IPS-NIHi11 (cell line): ENCODE measurements at regions not wholly inside any gene's neighbourhood (a gene's known extent, or its start where the extent isn't known, plus 50 kb on each side); places are given as distances from the start of the nearest gene placed in this dataset.
"Not testable (repeated sequence)": the region's sequence is repeated elsewhere in the genome, so short reads cannot be mapped to it uniquely, and the experiment has no call there.

Source experiments
- DNase-seq: peaks from one replicate; pipeline ENCODE4 v3.0.0; 2012; ENCODE audit warnings: mixed read lengths, low spot score

GRCh38 chr3:74281705-74282104 is 332.8 kb downstream of the CNTN3 start:
- DNase-seq, result no peak

GRCh38 chr3:74273555-74274402 is 340.7 kb downstream of the CNTN3 start:
- DNase-seq, result no peak

GRCh38 chr3:74273091-74273490 is 341.4 kb downstream of the CNTN3 start:
- DNase-seq, result no peak

GRCh38 chr3:74271541-74271940 is 342.9 kb downstream of the CNTN3 start:
- no peak for DNase-seq

- DNase-seq, result no peak
Measured at GRCh38 chr3:74269689-74270088, 344.8 kb downstream of the CNTN3 start.

GRCh38 chr3:74268753-74269152 is 345.7 kb downstream of the CNTN3 start:
- no peak for DNase-seq

GRCh38 chr3:74267588-74268184 is 346.8 kb downstream of the CNTN3 start:
- DNase-seq, result peak; percentile 42

GRCh38 chr3:74267131-74267530 is 347.3 kb downstream of the CNTN3 start:
- DNase-seq, result no peak

GRCh38 chr3:74265069-74265468 is 349.4 kb downstream of the CNTN3 start:
- DNase-seq, result no peak

GRCh38 chr3:74263031-74263430 is 351.4 kb downstream of the CNTN3 start:
- no peak for DNase-seq

GRCh38 chr3:74233091-74233490 is 381.4 kb downstream of the CNTN3 start:
- no peak for DNase-seq

GRCh38 chr3:74217467-74217866 is 397.0 kb downstream of the CNTN3 start:
- DNase-seq, result no peak

- DNase-seq, result no peak
Measured at GRCh38 chr3:74214286-74214685, 400.2 kb downstream of the CNTN3 start.

- DNase-seq, result no peak
Measured at GRCh38 chr3:74210739-74211138, 403.7 kb downstream of the CNTN3 start.

GRCh38 chr3:74200952-74201351 is 413.5 kb downstream of the CNTN3 start:
- no peak for DNase-seq

GRCh38 chr3:74178664-74179063 is 435.8 kb downstream of the CNTN3 start:
- not testable (repeated sequence) for DNase-seq

GRCh38 chr3:74173090-74173489 is 441.4 kb downstream of the CNTN3 start:
- no peak for DNase-seq

- no peak for DNase-seq
Measured at GRCh38 chr3:74167926-74168325, 446.5 kb downstream of the CNTN3 start.

- DNase-seq, result no peak
Measured at GRCh38 chr3:74165211-74165610, 449.2 kb downstream of the CNTN3 start.

- DNase-seq, result no peak
Measured at GRCh38 chr3:74149466-74149865, 465.0 kb downstream of the CNTN3 start.

GRCh38 chr3:74145277-74145676 is 469.2 kb downstream of the CNTN3 start:
- no peak for DNase-seq

- peak; percentile 28 for DNase-seq
Measured at GRCh38 chr3:74139648-74140047, 474.8 kb downstream of the CNTN3 start.

- no peak for DNase-seq
Measured at GRCh38 chr3:74137790-74138189, 476.7 kb downstream of the CNTN3 start.

GRCh38 chr3:74135808-74136207 is 478.7 kb downstream of the CNTN3 start:
- no peak for DNase-seq
